Skeletal muscle satellite cell (primary cell): ENCODE measurements at regions not wholly inside any gene's neighbourhood (a gene's known extent, or its start where the extent isn't known, plus 50 kb on each side); places are given as distances from the start of the nearest gene placed in this dataset.

Source experiments
- H3K27me3 ChIP-seq: 2 replicates; pipeline ENCODE4 v1.7.0; 2013; ENCODE audit warnings: low read length; ENCODE audit not compliant: control insufficient read depth, insufficient read depth
- H3K36me3 ChIP-seq: 2 replicates; pipeline ENCODE4 v1.7.0; 2013; ENCODE audit warnings: mild to moderate bottlenecking, control low read depth, low read length; ENCODE audit not compliant: insufficient read depth
- H3K4me1 ChIP-seq: 2 replicates; pipeline ENCODE4 v1.7.0; 2013; ENCODE audit warnings: low read length; ENCODE audit not compliant: control insufficient read depth, insufficient read depth
- H3K4me2 ChIP-seq: 2 replicates; pipeline ENCODE4 v1.7.0; 2013; ENCODE audit warnings: mild to moderate bottlenecking, low read length
- H3K4me3 ChIP-seq: 2 replicates; pipeline ENCODE4 v1.7.0; 2013; ENCODE audit warnings: low read length
- H3K9ac ChIP-seq: 2 replicates; pipeline ENCODE4 v1.7.0; 2013; ENCODE audit warnings: mild to moderate bottlenecking, low read depth, low read length, moderate library complexity
- H3K9me3 ChIP-seq: replicated peaks from 2 replicates; pipeline ENCODE4 v1.7.0; 2013; ENCODE audit warnings: mild to moderate bottlenecking, control low read depth, low read length

DNA sequence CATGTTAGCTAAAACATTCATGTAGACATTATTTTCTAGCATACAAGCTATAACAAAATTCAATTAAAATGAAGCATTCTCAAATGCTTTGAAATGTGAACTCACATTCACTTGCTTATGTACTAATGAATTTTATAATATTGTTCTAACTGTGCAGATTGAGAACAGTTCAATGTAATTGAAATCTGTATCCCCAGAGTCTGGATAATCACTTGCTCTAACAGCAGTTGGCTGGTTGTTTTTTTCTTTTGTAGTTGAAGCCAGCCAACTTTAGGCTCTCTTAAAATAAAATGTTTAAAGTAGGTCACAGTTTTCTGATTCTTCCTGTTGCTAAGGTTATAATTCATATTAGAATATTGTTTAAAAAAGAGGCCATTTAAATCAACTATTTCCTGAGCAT lies 438.9 kb downstream of the NAF1 start:
- H3K4me3 ChIP-seq: no peak overlapping the region
- no peak overlapping the region for H3K9ac ChIP-seq
- H3K36me3 ChIP-seq: no peaks in the 10 kb centered on the region
- no peaks in the 10 kb centered on the region for H3K4me1 ChIP-seq
- no peak overlapping the region for H3K4me2 ChIP-seq
- H3K9me3 ChIP-seq: no peaks in the 10 kb centered on the region
- H3K27me3 ChIP-seq: no peaks in the 10 kb centered on the region

GRCh38 chr4:162727232-162727631 lies 439.5 kb downstream of the NAF1 start:
- Histone ChIP-seq H3K4me3 (no peak overlapping the region), H3K9ac (no peak overlapping the region), H3K36me3 (no peaks in the 10 kb centered on the region), H3K4me2 (no peak overlapping the region), H3K4me1 (no peaks in the 10 kb centered on the region), H3K27me3 (no peaks in the 10 kb centered on the region), H3K9me3 (no peaks in the 10 kb centered on the region)

- no peak overlapping the region for H3K9ac ChIP-seq
- H3K9me3 ChIP-seq: peaks cover 2% of the 10 kb centered on the region
Measured at GRCh38 chr4:162715401-162715800, 451.3 kb downstream of the NAF1 start.

GRCh38 chr4:162707962-162708361 lies 458.7 kb downstream of the NAF1 start:
- Histone ChIP-seq H3K27me3 (no peaks in the 10 kb centered on the region), H3K4me2 (no peak overlapping the region), H3K9me3 (peaks cover 5% of the 10 kb centered on the region), H3K36me3 (no peaks in the 10 kb centered on the region), H3K4me3 (no peak overlapping the region), H3K4me1 (no peaks in the 10 kb centered on the region), H3K9ac (no peak overlapping the region)

More at GRCh38 chr4:162715401-162715800, 451.3 kb downstream of the NAF1 start:
- no peaks in the 10 kb centered on the region for H3K36me3 ChIP-seq
- no peak overlapping the region for H3K4me3 ChIP-seq
- H3K4me2 ChIP-seq: no peak overlapping the region
- H3K27me3 ChIP-seq: no peaks in the 10 kb centered on the region
- H3K4me1 ChIP-seq: no peaks in the 10 kb centered on the region

DNA sequence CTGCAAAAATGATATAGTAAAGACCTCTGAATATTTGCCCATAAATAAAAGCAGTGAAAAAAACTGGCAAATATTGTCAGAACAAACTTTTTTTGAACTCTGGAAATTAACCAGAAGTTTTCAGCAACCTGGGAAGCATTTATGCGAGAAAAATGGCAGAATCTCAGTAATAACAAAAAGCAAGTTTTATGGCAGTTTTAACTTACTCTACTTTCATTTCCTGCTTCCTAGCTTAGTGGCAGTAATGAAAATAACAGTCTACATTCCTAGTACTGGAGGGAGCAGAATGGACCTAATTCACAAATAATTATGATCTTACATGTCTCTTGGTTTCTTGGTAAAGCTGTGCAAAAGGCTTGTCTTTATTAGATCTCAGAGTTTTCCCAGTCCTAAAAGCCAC lies 460.1 kb downstream of the NAF1 start:
- Histone ChIP-seq H3K36me3 (no peaks in the 10 kb centered on the region), H3K9ac (no peak overlapping the region), H3K4me2 (no peak overlapping the region), H3K9me3 (peaks cover 5% of the 10 kb centered on the region), H3K4me3 (no peak overlapping the region), H3K4me1 (no peaks in the 10 kb centered on the region), H3K27me3 (no peaks in the 10 kb centered on the region)

DNA sequence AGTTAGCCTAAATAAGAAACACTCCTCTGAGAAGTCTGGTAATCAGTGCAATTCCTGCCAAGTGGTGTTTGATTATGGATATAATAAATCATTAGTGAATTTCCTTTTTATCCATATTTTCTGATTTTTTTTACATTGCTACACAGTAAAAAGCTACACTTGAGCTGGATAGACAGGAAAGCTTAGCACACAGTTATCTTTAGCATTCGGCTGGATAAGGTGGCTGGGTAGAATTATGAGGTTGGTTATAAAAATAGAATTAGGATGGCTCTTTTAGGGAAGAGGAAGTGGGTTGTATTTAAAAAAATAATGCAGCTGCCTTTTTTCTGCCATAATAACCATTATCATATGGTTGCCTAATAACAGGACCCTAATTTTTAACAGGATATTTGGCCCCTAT lies 460.6 kb downstream of the NAF1 start:
- Histone ChIP-seq H3K4me3 (no peak overlapping the region), H3K4me1 (no peaks in the 10 kb centered on the region), H3K9ac (no peak overlapping the region), H3K9me3 (peaks cover 5% of the 10 kb centered on the region), H3K36me3 (no peaks in the 10 kb centered on the region), H3K27me3 (no peaks in the 10 kb centered on the region), H3K4me2 (no peak overlapping the region)

DNA sequence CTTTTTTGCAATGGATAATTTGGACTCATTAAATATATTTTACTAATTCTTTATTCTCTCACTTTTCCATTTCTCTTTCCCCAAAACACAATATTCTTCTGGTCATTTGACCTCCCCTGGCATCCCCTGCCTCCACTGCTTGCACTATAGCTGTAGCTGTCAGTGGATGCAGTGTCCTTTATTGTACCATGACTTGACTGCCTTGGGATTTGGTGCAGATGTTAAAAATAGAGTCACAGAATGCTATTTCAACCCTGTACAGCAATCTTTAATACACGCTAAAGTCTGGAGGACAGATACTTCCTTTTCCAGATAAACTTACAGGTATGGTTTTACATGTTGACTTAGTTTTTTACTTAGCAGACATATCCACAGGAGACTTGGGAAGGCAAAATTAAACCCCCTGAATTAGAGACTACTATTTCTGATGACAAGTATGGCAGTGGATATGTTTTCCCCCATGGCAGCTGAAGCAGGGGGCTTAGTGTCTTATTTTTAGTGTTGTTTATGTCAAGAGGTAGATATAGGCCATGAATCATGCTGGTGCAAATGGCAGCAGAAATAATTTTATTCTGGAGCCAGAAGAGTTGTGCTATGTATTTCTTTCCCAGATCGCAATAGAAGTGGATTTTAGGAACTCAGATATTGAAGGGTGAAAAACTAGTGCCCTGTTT lies 461.4 kb downstream of the NAF1 start:
- Histone ChIP-seq H3K4me2 (no peak overlapping the region), H3K36me3 (no peaks in the 10 kb centered on the region), H3K4me3 (no peak overlapping the region), H3K27me3 (no peaks in the 10 kb centered on the region), H3K4me1 (no peaks in the 10 kb centered on the region), H3K9ac (no peak overlapping the region), H3K9me3 (peaks cover 5% of the 10 kb centered on the region)

DNA sequence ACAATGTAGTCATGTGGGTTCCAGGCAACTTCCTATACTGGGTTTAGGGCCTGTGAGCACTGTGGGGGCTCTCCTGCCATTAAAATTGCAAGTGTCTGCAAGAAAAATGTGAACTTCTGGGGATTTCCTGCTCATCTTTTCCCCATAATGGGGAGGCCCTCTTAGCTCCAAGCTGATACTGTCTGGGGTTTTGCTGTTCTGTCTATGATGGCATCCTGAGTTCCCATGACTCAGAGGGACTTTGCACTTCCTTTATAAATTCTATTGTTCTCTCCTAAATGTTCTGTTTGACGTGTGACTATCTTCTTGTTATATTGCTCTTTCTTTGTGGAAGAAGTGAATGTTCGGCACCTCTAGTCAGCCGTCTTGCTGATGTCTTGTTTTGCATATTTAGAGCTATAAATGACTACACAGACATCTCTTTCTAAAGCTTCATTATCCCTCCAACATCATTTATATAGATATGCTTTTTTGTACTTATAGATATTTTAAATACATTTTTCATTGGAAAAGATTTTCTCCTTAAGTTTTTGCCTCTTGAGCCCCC lies 465.8 kb downstream of the NAF1 start:
- Histone ChIP-seq H3K9me3 (peaks cover 7% of the 10 kb centered on the region), H3K4me1 (no peaks in the 10 kb centered on the region), H3K9ac (no peak overlapping the region)

DNA sequence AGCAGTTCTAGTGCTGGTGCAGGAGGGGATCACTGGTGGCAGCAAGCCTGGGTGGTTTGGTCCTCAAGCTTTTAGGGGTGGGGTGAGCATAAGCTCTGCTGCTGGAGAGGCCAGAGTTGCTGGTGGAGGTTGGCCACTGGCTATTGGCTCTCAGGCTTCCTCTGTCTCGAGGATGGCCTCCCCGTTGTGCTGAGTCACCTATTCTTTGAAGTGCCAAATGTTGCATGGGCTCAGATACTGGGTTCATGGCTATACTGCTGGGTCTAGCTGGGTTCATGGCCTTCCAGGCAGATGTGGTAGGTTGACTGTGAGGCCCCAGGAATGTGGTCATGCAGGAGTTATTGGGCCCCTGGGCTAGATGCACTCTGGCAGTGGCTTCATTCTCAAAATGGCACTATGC lies 466.3 kb downstream of the NAF1 start:
- H3K36me3 ChIP-seq: no peaks in the 10 kb centered on the region
- H3K4me1 ChIP-seq: no peaks in the 10 kb centered on the region
- no peak overlapping the region for H3K4me2 ChIP-seq
- peaks cover 7% of the 10 kb centered on the region for H3K9me3 ChIP-seq
- no peak overlapping the region for H3K9ac ChIP-seq
- no peak overlapping the region for H3K4me3 ChIP-seq
- H3K27me3 ChIP-seq: no peaks in the 10 kb centered on the region

More for the DNA sequence above, 465.8 kb downstream of the NAF1 start:
- Histone ChIP-seq H3K4me2 (no peak overlapping the region), H3K4me3 (no peak overlapping the region), H3K27me3 (no peaks in the 10 kb centered on the region), H3K36me3 (no peaks in the 10 kb centered on the region)

- Histone ChIP-seq H3K4me1 (no peaks in the 10 kb centered on the region), H3K4me2 (no peak overlapping the region), H3K9me3 (peaks cover 7% of the 10 kb centered on the region), H3K36me3 (no peaks in the 10 kb centered on the region), H3K27me3 (no peaks in the 10 kb centered on the region), H3K4me3 (no peak overlapping the region), H3K9ac (no peak overlapping the region)
Measured at GRCh38 chr4:162699629-162700028, 467.1 kb downstream of the NAF1 start.

- no peaks in the 10 kb centered on the region for H3K4me1 ChIP-seq
- H3K9ac ChIP-seq: no peak overlapping the region
- no peak overlapping the region for H3K4me3 ChIP-seq
- H3K27me3 ChIP-seq: no peaks in the 10 kb centered on the region
- H3K36me3 ChIP-seq: no peaks in the 10 kb centered on the region
- H3K9me3 ChIP-seq: peaks cover 2% of the 10 kb centered on the region
- H3K4me2 ChIP-seq: no peak overlapping the region
Measured at GRCh38 chr4:162685410-162685809, 481.3 kb downstream of the NAF1 start.

DNA sequence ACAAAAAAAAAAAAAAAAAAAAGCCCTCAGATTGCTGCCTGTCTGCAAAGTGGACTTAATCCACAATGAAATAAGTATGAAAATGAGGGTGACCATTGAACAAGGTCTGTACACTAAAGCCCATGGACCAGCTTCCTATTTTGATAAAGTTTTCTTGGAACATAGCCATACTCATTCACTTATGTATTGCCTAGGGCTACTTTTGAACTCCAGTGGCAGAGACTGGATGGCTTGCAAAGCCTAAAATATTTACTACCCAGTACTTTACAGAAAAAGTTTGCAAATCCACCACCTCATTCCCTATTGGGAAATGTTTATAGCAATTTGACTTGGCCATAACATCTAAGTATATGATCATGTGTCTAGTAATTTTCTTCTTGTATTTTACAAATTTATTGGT lies 481.7 kb downstream of the NAF1 start:
- H3K4me2 ChIP-seq: no peak overlapping the region
- H3K36me3 ChIP-seq: no peaks in the 10 kb centered on the region
- no peak overlapping the region for H3K4me3 ChIP-seq
- H3K9ac ChIP-seq: no peak overlapping the region
- H3K27me3 ChIP-seq: no peaks in the 10 kb centered on the region
- H3K9me3 ChIP-seq: peaks cover 2% of the 10 kb centered on the region
- no peaks in the 10 kb centered on the region for H3K4me1 ChIP-seq
